ENCODE measurements at regions not wholly inside any gene's neighbourhood (a gene's known extent, or its start where the extent isn't known, plus 50 kb on each side); places are given as distances from the start of the nearest gene placed in this dataset.

GRCh38 chr17:33695431-33695830, 402.3 kb upstream of the ASIC2 start:
- TF ChIP-seq, protein P1, sequence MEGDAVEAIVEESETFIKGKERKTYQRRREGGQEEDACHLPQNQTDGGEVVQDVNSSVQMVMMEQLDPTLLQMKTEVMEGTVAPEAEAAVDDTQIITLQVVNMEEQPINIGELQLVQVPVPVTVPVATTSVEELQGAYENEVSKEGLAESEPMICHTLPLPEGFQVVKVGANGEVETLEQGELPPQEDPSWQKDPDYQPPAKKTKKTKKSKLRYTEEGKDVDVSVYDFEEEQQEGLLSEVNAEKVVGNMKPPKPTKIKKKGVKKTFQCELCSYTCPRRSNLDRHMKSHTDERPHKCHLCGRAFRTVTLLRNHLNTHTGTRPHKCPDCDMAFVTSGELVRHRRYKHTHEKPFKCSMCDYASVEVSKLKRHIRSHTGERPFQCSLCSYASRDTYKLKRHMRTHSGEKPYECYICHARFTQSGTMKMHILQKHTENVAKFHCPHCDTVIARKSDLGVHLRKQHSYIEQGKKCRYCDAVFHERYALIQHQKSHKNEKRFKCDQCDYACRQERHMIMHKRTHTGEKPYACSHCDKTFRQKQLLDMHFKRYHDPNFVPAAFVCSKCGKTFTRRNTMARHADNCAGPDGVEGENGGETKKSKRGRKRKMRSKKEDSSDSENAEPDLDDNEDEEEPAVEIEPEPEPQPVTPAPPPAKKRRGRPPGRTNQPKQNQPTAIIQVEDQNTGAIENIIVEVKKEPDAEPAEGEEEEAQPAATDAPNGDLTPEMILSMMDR (conservative IDR thresholded peaks at IDR 0.05 in 1 of 2, IDR thresholded peaks at IDR 0.05 in 1 of 2; ENCODE audit: low read depth in 1 of 2, low read length in 2 of 2), result no peak
- no peak for TF ChIP-seq EZH2 (IDR thresholded peaks at IDR 0.05; ENCODE audit: low read length, missing control alignments)

All from fibroblast of lung (primary cell).